NOMO-1 treated with DMSO at 0.1 percent for 48 hours (cell line): ENCODE measurements at regions not wholly inside any gene's neighbourhood (a gene's known extent, or its start where the extent isn't known, plus 50 kb on each side); places are given as distances from the start of the nearest gene placed in this dataset.

Experiments
- DNase-seq: peaks from one replicate; lab custom pipeline; 2025; ENCODE audit not compliant: unreplicated experiment; lab: John Stamatoyannopoulos, UW

DNA sequence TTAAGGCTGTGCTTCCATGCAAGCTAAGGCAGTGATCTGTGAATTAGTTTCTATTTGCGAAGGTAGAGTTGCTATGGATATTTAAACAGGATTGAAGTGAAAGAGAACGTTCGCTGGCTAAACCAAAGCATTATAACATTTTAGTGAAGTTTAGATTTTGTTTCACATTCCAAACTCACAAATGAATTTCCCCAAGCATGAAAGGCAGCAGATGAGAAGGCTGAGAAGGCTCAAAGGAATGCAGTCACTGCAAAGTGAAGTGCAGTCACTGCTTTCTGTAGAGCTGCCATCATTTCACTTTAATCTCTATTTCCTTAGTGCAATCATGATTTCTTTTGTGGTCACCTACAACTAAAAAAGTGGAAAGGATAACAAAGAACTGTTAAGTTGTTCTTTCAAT, 334.7 kb upstream of the NR3C2 start:
- no peak for DNase-seq

DNA sequence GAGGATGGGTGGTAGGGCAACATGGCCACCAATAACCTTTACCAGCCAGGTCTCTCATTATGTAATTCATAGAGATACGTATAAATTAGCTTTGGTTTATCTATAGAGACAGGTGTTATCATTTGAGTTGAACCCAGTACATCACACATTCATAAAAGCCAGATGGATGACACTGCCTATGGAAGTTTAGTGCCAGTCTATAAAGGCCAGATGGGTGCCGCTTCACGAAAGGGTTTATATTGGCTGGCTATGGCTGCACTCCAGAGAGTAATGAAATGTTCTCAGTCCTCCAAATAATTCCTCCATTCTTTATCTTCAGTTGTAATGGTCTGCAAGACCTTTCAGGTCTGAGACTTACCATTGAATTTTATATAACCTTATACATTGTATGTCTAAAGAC, 331.9 kb upstream of the NR3C2 start:
- no peak for DNase-seq

DNA sequence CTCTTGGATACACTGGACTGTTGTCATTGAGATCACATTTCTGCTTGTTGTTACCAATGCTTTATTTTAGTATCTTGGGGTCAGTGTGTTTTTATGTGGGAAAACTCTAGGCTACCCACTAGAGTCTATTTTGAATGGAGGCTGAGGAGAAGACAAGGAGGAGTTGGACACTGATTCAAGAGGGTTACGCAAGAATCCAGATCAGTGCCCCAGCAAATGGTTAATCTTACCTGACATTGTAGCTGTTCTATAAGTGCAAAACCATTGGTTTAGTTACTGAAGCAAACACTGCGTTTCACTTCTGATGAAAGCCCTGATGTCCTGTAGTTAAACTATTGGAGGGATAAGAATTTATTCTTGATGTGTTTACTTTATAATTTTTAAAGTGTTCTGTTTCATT, 331.1 kb upstream of the NR3C2 start:
- DNase-seq: no peak

DNA sequence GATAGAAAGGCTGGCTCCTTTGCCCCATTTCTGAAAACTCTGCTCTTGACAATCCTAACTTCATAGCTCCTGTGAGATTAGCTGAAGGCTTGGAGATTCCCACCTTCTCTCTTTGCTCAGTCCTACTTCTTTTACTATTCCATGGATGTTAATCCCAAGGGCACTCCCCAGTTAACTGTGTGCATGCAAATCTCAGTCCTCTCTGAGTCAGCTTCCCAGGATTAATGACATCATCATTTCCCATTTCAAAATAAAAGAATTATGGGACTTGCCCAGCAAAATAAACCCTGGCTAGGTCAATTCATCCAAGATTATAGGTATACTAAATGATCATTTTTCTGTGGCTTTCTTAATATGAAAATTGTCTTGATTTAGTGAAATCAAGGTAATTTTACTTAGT, 328.6 kb upstream of the NR3C2 start:
- DNase-seq: no peak

DNA sequence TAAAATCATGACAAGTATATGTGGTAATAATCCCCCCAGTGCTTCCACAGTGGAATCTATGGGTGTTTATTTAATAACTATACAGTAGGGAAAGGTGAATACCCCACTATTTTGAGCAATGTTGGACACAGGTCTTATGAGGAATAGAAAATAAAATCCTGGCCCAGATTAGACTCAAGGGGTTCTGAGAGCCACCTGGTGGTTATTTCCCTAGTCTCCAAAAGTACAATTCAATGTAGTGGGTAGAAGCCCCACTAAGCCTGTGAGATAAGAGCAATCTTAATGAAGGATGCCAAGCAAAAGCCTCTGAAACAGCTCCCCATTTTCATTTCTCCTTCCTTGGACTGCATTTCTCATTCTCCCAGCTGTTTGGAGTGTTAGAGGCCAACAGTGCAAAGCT, 328.2 kb upstream of the NR3C2 start:
- no peak for DNase-seq

DNA sequence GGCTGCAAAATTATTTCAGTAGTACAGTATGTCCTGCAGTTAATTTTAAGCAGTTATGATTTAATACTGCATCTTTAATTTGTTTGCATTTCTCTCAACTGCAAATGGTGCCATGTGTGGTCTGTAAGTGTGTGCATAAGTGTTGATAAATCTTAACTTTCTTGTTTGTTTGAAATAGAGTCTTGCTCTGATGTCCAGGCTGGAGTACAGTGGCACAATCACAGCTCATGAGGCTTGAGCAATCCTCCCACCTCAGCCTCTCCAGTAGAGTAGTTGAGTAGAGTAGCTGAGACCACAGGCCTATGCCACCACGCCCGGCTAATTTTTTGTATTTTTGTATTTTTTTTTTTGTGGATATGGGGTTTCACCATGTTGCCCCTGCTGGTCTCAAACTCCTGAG, 322.5 kb upstream of the NR3C2 start:
- DNase-seq: no peak

DNA sequence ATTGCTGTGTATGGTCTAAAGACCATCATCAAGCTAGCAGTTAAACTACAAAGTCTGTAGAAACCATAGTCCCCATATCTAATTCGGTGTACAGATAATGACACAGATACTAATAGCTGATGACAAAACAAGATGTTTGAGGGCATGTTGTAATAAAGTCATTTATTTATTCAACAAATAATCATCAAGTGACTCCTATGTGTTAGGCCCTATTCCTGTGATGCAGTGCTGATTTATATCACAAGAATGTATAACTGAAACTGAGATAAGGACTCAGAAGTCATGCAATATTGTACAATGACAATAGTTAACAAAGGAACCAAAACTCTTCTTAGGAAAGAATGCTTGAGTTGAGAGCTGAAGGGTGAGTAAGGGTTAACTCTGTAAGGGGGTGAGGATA, 315.0 kb upstream of the NR3C2 start:
- no peak for DNase-seq

DNA sequence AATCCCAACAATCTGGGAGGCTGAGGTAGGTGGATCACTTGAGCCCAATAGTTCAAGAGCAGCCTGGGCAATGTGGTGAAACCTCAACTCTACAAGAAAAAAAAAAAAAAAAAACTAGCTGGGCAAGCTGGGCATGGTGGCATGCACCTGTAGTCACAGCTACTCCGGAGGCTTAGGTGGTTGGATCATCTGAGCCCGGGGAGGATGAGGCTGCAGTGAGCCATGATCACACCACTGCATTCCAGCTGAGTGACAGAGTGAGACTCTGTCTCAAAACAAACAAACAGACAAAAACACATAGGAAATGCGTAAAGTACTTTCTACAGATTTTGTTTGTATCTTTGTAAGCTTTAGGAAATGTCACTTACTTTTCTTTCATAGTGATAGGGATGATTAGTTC, 307.2 kb upstream of the NR3C2 start:
- DNase-seq: no peak

DNA sequence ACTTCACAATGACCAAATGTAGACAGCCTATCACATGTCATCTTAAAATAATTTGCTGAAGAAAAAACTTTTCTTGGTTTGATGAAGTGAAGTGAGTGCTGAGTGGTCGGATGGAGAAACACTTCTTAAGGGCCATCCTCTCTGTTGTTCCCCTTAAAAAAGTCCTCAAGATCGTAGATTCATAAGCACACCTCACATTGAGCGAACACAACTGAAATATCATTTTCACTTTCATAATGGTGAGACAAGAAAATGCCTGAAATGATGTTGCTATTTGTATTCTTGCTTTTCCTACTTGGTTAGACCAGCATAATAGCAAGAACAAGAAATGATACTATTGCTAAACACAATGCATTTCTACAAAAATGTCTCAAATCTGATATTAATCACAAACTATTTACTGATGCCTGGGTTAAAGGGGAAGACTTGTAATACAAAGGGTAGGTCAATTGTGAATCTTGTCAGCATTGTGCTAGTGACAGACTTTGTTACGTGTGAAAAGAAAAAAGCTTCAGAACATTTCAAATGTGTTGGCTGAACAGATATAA, 305.6 kb upstream of the NR3C2 start:
- no peak for DNase-seq

DNA sequence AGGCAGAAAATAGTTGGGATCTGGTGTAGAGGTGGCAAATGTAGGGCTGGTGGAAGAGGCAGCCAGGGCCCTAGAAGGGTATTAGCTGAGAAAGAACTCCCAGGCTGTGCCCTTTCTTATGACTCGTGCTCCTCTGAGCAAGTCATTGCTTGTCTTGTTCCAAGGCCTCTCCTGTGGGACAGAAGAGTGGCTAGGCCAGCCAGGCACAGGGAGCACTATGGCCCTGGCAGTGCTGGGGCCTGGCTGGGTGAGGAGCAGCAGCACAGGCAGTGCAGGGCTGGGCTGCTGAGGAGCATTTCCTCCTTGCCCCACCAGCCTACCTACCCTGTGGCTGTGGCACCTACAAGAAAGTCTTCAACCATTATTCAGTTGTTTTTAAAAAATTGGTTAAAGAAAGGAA, 298.5 kb upstream of the NR3C2 start:
- DNase-seq: no peak

DNA sequence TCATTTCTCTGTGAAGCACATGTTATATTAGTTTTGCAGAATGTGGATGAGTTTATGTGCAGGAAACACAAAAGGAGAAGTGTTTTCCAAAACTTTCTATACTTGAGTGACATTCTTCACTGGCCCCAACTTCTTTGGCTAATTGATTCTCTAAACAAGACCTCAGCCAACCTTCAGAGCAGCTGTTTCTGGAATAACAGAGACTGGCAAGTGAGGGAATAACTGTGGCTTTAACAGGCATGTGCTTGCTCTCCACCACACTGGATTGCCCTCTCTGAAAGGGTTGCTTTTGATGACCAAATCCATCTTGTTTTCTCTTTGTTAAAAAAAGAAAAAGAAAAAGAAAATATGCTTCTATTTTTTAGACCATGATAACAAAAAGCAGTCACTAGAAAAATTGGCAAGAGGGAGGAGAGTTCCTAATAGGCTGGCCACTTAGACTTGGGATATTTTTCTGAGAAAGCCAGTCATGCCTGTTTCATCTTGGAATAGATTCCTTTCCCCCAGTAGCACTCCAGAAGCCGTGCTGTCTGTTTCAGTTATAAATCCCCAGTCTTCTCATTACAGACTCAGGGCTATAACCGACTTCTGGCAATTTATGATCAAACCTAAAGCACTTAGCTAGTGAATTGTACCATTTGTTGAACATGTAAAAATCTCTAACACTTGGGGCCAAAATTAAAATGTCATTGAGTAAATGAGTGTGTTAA, 295.0 kb upstream of the NR3C2 start:
- no peak for DNase-seq

DNA sequence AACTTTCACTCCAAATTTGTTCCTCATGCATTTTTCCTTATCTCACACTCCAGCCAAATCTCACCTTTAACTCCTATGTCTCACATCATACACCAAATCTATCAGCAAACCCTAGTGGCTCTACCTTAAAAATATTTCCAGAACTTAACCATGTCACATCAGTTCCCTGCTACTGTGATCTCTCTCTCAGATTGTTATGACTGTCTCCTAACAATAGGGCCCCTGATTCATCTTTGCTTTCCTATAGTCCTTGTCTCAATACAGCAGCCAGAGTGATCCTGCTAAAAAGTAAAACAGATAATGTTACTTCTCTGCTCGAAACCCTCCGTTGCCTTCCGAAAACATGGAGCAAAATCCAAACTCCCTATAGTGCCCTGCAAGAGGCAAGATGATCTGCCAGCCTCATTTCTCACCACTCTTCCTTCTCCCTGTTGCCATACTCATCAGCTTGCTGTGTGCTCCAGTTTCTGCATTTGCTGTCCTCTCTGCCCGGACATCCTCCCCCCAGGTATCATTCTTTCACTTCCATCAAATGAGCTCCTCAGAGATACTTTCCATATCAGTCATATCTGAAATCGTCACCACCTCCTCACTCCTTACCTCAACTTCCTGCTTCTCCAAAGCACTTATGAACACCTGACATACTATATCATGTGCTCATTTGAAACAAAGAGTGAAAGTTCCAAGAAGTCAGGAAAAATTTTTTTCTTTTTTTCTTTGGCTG, 293.4 kb upstream of the NR3C2 start:
- no peak for DNase-seq

DNA sequence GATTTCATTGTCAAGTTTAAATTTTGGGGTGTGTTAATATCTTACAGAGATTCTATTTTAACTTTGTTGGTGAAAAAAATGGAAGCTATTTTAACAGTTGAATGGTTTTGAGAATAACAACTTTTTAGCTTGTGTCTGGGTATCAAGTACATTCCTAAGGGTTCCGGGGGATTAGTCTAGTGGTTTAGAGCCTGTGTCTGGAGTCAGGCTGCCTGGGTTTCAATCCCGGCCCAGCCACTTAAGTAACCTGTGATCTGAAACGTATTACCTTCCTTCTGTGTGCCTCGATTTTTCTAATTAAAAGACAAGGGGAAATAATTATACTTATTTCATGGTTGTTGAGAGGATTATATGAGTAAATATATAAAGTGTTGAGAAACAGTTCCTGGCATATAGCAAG, 288.6 kb upstream of the NR3C2 start:
- DNase-seq: no peak

DNA sequence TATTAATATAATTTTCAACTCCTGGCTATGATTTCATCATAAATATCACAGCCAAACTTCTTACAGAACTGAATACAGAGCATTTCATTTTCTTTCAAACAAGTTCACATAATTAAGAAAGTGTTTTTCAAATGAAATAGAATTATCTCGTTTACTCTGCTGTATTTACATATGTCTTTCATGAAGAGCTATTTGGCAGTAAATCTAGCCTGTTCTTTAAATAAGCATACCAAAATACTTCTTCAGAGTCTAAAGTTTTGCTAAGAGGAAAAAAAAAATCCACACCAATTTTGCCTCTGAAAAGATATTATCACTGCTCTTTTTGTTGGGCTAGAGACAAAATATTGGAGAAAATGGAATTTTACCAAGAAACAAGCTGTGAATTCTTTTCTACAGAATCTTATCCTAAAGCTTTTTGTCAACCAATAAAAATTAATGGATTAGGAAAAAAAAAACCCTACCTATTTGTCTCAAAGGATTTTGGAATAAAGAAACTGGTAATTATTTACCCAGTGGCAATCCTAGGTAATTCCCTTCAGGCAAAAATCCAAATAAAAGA, 287.9 kb upstream of the NR3C2 start:
- no peak for DNase-seq

DNA sequence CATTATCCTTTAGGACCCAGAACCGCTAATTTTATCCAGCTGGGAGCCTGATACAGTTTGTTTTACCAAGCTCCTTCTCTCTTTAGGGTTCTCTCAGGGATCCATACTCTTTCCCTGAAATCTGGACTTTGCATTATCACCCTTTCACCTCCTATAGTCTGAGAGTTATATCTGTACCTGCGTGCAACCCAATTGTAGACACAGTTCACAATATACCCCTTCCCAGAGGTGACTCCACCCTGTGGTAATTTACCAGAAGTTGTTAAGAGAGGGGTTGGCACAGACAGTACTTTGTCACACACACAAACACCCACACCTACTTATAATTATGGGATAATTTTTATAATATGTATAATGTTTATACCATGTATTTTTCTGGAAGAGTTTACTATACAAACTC, 275.8 kb upstream of the NR3C2 start:
- DNase-seq: no peak

DNA sequence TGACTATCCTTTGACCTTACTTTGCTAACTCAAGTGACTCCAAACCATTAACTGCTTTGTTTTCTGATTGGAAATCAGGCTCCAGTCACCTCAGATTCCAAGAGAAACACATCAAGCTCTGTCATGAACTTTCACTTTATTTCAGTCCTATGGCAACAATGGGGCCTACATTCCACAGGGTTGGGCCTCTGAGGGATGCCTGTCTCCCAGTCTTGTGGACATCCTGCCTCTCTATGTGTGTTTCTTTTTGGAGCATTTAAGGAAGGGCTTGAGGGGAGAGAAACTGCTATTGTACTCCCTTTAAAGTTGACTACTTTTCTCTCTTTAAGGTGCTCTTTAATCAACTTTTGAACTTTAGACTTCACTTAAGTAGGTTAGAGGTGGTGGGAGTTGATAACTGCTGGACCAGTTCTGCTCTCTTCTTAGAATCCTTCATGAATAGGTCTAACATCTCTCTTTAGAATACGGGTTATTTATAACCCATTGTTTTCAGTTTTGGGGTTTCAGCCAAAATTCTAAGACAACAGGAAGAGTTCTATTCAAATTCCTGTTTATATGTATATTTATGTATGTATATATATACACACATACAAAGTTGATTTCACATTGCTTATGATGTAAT, 274.3 kb upstream of the NR3C2 start:
- no peak for DNase-seq

DNA sequence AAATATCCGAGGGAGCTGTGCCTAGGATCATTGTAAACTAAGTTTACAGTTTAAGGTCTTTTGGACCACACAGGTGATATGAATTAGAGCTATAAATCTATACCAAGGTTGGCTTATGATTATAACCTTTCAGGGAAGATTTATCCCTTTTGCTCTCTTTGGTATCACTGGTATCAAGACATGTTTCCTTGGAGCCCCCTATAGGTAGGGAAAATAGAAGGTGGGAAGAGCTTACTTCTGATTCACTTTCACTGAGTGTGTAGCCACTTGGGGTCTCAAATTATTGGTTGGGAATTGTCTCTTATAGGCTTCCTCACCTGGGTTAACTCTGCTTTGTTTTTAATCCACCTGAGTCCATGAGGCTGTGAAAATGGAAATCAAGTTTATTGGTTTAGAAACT, 262.1 kb upstream of the NR3C2 start:
- no peak for DNase-seq

DNA sequence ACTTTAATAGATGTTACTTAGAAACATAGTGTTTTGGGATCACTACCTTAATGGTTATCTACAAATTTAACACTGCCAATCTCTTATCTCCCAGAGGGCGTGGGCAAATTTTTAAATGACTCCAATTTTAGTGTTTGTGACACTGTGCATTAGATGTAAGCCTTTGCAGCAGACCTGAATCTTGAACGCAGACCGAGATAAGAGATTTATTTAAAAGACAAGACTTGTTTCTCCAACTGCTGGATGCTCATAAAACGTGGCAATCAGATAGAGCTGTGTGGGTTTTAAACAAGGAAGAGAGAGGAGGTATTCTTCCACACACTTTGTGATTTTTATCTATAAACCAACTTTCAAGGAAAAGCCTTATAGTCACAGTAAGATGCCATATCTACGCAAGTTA, 252.5 kb upstream of the NR3C2 start:
- DNase-seq: no peak

DNA sequence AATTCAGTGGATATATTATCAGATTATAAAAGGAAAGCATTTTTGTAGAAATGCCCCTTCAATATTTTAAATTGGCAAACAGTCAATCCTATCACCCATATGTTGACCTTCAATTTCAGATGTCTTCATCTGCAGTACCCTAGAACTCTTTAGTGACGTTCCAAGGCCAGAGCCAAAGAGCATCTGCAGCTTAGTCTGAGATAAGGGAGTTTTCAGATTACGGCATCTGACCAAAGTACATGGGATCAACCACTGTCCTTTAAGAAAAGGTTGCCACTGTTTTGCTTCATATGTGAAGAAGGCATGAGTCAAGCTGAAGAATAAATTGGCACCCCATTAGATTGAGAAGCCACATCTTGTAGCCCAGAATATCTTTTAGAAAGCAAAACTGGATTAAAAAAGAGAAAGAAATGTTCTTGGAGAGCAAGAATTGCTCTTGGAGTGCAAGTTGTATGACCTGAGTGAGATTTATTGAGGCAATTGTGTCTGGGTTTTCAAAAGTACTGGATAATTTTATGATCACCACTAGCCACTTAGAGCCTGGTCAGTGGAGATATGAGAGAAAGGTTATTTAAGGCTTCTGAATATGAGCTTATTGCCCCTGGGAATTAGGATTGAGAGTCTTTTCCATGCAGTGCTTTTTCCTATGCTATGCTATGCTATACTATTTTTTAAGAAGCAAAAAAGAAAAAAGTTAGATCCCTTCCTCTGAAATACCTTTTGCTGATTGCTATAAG, 251.9 kb upstream of the NR3C2 start:
- no peak for DNase-seq

DNA sequence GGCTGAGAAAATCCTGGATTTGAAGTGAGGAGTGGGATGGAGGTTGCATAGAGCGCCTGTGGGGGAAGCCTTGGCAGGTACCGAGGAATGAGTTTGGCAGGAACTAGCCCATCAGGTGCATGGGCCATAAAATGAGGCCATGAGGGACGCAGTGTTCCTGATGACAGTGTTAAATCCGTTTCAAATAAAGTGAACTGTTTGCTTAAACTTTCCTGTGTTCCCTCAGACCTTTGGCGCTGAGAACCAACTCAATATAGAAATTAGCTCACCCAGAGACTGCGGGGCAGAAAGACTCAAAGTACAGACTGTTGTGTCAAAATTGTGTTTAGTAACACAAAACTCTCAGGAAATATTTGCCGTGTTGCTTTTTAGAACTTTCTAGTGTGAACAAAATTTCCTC, 250.0 kb upstream of the NR3C2 start:
- DNase-seq: no peak

DNA sequence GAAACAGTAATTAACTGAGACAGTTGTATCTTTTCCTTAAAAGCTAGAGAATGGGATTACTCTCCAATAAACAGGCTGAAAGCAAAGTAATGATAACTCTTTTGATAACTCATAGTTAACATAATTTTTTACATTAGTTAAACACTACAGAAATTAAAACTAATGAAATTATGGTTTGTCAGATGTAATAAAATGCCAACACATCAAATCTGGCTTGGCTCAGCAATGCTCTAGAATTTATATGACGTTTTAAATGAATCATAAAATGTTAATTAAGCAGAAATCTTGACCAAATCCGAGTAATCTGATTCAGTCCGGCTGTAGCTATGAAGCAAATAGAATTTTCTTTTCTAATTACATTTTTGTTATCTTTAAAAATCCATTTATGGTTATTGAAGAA, 244.2 kb upstream of the NR3C2 start:
- DNase-seq: no peak
